ENCODE measurements at regions not wholly inside any gene's neighbourhood (a gene's known extent, or its start where the extent isn't known, plus 50 kb on each side); places are given as distances from the start of the nearest gene placed in this dataset.
"Not testable (repeated sequence)": the region's sequence is repeated elsewhere in the genome, so short reads cannot be mapped to it uniquely, and the experiment has no call there.

GRCh38 chrX:106363214-106363613 is 195.1 kb downstream of the PWWP3B start:
- DNase-seq, result no peak

- no peak for DNase-seq
Measured at GRCh38 chrX:106378616-106379015, 210.5 kb downstream of the PWWP3B start.

GRCh38 chrX:106391284-106391911 is 220.4 kb upstream of the RADX start:
- no peak for DNase-seq

- DNase-seq, result no peak
Measured at GRCh38 chrX:106392346-106392745, 219.4 kb upstream of the RADX start.

GRCh38 chrX:106397788-106398538 is 213.8 kb upstream of the RADX start:
- no peak for DNase-seq

GRCh38 chrX:106401965-106402559 is 209.7 kb upstream of the RADX start:
- DNase-seq, result no peak

- DNase-seq, result no peak
Measured at GRCh38 chrX:106404512-106404911, 207.3 kb upstream of the RADX start.

- DNase-seq, result peak; percentile 1
Measured at GRCh38 chrX:106415276-106415895, 196.4 kb upstream of the RADX start.

GRCh38 chrX:106436691-106437090 is 175.1 kb upstream of the RADX start:
- no peak for DNase-seq

- DNase-seq, result no peak
Measured at GRCh38 chrX:106437407-106437806, 174.4 kb upstream of the RADX start.

GRCh38 chrX:106450405-106450804 is 161.4 kb upstream of the RADX start:
- DNase-seq, result no peak

- DNase-seq, result no peak
Measured at GRCh38 chrX:106451933-106452332, 159.8 kb upstream of the RADX start.

- DNase-seq, result no peak
Measured at GRCh38 chrX:106454991-106455390, 156.8 kb upstream of the RADX start.

- DNase-seq, result no peak
Measured at GRCh38 chrX:106457802-106458201, 154.0 kb upstream of the RADX start.

- no peak for DNase-seq
Measured at GRCh38 chrX:106467422-106467821, 144.4 kb upstream of the RADX start.

- DNase-seq, result no peak
Measured at GRCh38 chrX:106467943-106468342, 143.8 kb upstream of the RADX start.

GRCh38 chrX:106468433-106468832 is 143.3 kb upstream of the RADX start:
- no peak for DNase-seq

GRCh38 chrX:106479920-106480319 is 131.9 kb upstream of the RADX start:
- DNase-seq, result no peak

- DNase-seq, result no peak
Measured at GRCh38 chrX:106481341-106481740, 130.4 kb upstream of the RADX start.

GRCh38 chrX:106484233-106484632 is 127.5 kb upstream of the RADX start:
- DNase-seq, result no peak

- not testable (repeated sequence) for DNase-seq
Measured at GRCh38 chrX:106493210-106493816, 118.5 kb upstream of the RADX start.

GRCh38 chrX:106499473-106499872 is 112.3 kb upstream of the RADX start:
- DNase-seq, result no peak

GRCh38 chrX:106510713-106511403 is 100.9 kb upstream of the RADX start:
- DNase-seq, result no peak
